ENCODE measurements at regions not wholly inside any gene's neighbourhood (a gene's known extent, or its start where the extent isn't known, plus 50 kb on each side); places are given as distances from the start of the nearest gene placed in this dataset.
"Not testable (repeated sequence)": the region's sequence is repeated elsewhere in the genome, so short reads cannot be mapped to it uniquely, and the experiment has no call there.

DNA sequence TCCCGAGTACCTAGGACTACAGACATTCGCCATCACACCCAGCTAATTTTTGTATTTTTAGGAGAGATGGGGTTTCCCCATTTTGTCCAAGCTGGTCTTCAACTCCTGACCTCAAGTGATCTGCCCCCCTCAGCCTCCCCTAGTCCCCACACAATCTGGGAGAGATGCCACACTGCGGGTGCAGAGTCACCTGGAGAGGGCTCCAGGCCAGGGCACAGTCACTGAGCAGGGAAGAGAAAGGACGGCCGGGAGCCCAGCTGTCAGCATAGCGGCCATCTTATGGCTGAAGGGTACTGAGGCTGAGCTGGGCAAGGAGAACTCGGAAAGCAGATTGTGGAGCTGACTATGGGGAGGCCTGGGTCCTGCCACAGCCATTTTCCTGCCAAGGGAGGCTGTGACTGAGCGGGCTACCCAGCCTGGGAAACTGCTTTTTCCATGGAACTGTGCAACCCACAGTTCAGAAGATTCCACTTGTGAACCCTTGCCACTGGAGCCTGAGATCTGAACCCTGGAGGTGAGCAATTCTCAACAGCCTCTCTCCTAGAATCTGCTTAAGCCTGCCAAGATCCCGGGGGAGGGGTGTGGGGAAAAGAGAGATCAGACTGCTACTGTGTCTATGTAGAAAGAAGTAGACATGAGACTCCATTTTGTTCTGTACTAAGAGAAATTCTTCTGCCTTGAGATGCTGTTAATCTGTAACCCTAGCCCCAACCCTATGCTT, 109.2 kb downstream of the ZNF486 start:
- no peak overlapping the region for H3K27ac ChIP-seq
- DNase-seq: no peak
- H3K36me3 ChIP-seq: no peaks in the 10 kb centered on the region
- TF ChIP-seq EP300 (IDR thresholded peaks at IDR 0.05; ENCODE audit: low read depth) (no peak), POLR2A (IDR thresholded peaks at IDR 0.05) (no peak)
- no peaks in the 10 kb centered on the region for H3K27me3 ChIP-seq
- H3K4me1 ChIP-seq: peaks cover 0 to 3% (median 0%) of the 10 kb centered on the region in 4 donors
- in situ Hi-C loops (cut with MboI; ENCODE audit: low pct_ligation_motif_present in 1 of 4, low pct_unique_long_range_greater_than_20kb in 1 of 4, low sequenced_read_pairs in 3 of 4): loop anchor here in 1 of 4 donors (25.0 kb wide), 1 partner anchor 739 kb away; the partner anchor contains the start of genes CILP2 and YJEFN3
- intact Hi-C loops (cut with DNase I; ENCODE audit: low total_unique reads): loop anchor here (10.0 kb wide), 1 partner anchor 281 kb away; no protein-coding TSS in a partner anchor
- 64 to 65% methylated on average over 2 to 9 of the region's 9 CpGs for WGBS, 2 donors (ENCODE audit: low coverage in 1 of 2)
- H3K4me3 ChIP-seq: no peak overlapping the region
- H3K9me3 ChIP-seq: no peaks in the 10 kb centered on the region

GRCh38 chr19:20273951-20274570, 107.0 kb downstream of the ZNF486 start:
- no peaks in the 10 kb centered on the region for H3K36me3 ChIP-seq
- H3K9me3 ChIP-seq: no peaks in the 10 kb centered on the region
- intact Hi-C loops (cut with DNase I; ENCODE audit: low total_unique reads): loop anchor here (10.0 kb wide), 1 partner anchor 279 kb away; no protein-coding TSS in a partner anchor
- no peak overlapping the region for H3K27ac ChIP-seq
- H3K4me3 ChIP-seq: no peak overlapping the region
- WGBS, 2 donors (ENCODE audit: low coverage in 1 of 2): 66 to 67% methylated on average over 3 to 4 of the region's 4 CpGs
- in situ Hi-C loops (cut with MboI; ENCODE audit: low pct_ligation_motif_present in 1 of 4, low pct_unique_long_range_greater_than_20kb in 1 of 4, low sequenced_read_pairs in 3 of 4): no loop called here
- DNase-seq: no peak
- no peak for TF ChIP-seq POLR2A (IDR thresholded peaks at IDR 0.05)
- no peak for TF ChIP-seq EP300 (IDR thresholded peaks at IDR 0.05; ENCODE audit: low read depth)
- peaks cover 0 to 3% (median 0%) of the 10 kb centered on the region in 4 donors for H3K4me1 ChIP-seq
- no peaks in the 10 kb centered on the region for H3K27me3 ChIP-seq

DNA sequence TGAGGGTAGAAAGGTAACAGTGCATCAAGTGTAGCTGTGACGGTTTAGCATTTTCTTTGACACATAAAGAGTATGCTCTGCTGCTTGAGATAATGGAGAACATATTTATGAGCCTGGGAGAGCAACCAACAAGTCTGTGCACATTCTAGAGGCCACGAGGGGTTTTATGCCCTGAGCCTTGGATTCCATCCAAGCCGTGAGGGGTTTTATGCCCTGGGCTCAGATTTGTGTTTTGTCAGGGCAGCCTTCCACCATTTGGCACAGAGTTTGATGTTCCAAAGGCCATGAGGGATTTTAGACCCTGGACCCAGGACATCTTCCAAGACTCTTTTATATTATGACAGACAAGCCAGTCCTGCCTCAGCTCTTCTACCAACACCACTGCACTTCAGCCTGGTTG, 106.4 kb downstream of the ZNF486 start:
- Histone ChIP-seq H3K27ac (no peak overlapping the region), H3K9me3 (no peaks in the 10 kb centered on the region), H3K4me3 (no peak overlapping the region), H3K4me1 (peaks cover 0 to 3% (median 0%) of the 10 kb centered on the region in 4 donors), H3K27me3 (no peaks in the 10 kb centered on the region), H3K36me3 (no peaks in the 10 kb centered on the region)
- intact Hi-C loops (cut with DNase I; ENCODE audit: low total_unique reads) (loop anchor here (10.0 kb wide), 1 partner anchor 279 kb away; no protein-coding TSS in a partner anchor), in situ Hi-C loops (cut with MboI; ENCODE audit: low pct_ligation_motif_present in 1 of 4, low pct_unique_long_range_greater_than_20kb in 1 of 4, low sequenced_read_pairs in 3 of 4) (no loop called here)
- WGBS, 2 donors (ENCODE audit: low coverage in 1 of 2): 46 to 53% methylated on average over 3 of the region's 3 CpGs
- no peak for DNase-seq
- TF ChIP-seq POLR2A (IDR thresholded peaks at IDR 0.05) (no peak), EP300 (IDR thresholded peaks at IDR 0.05; ENCODE audit: low read depth) (no peak), POLR2AphosphoS5 (IDR thresholded peaks at IDR 0.05) (no peak), CTCF (IDR thresholded peaks at IDR 0.05) (no peak)

GRCh38 chr19:20272627-20273010, 105.6 kb downstream of the ZNF486 start:
- intact Hi-C loops (cut with DNase I; ENCODE audit: low total_unique reads): loop anchor here (10.0 kb wide), 1 partner anchor 278 kb away; no protein-coding TSS in a partner anchor
- not testable (repeated sequence) for H3K4me3 ChIP-seq

GRCh38 chr19:20271927-20272626, 105.1 kb downstream of the ZNF486 start:
- H3K27ac ChIP-seq; in situ Hi-C loops (cut with MboI; ENCODE audit: low pct_ligation_motif_present in 1 of 4, low pct_unique_long_range_greater_than_20kb in 1 of 4, low sequenced_read_pairs in 3 of 4); H3K27me3 ChIP-seq; H3K4me3 ChIP-seq; DNase-seq; H3K4me1 ChIP-seq; H3K36me3 ChIP-seq; H3K9me3 ChIP-seq: not testable (repeated sequence)
- intact Hi-C loops (cut with DNase I; ENCODE audit: low total_unique reads): loop anchor here (10.0 kb wide), 1 partner anchor 277 kb away; no protein-coding TSS in a partner anchor
- whole genome bisulfite sequencing, 2 donors (ENCODE audit: low coverage in 1 of 2): 67 to 74% methylated on average over 5 to 7 of the region's 7 CpGs

More at GRCh38 chr19:20272627-20273010, 105.6 kb downstream of the ZNF486 start:
- 86% methylated on average over 8 of the region's 8 CpGs; no CpG with 5 or more reads in 1 of the 2 donors for WGBS, 2 donors (ENCODE audit: low coverage in 1 of 2)
- DNase-seq; H3K9me3 ChIP-seq; H3K27me3 ChIP-seq; H3K27ac ChIP-seq; H3K36me3 ChIP-seq; H3K4me1 ChIP-seq; in situ Hi-C loops (cut with MboI; ENCODE audit: low pct_ligation_motif_present in 1 of 4, low pct_unique_long_range_greater_than_20kb in 1 of 4, low sequenced_read_pairs in 3 of 4): not testable (repeated sequence)

All from transverse colon (tissue), 4 donors.